IPS-NIHi7 (cell line): ENCODE measurements at regions not wholly inside any gene's neighbourhood (a gene's known extent, or its start where the extent isn't known, plus 50 kb on each side); places are given as distances from the start of the nearest gene placed in this dataset.

Source experiments
- DNase-seq: peaks from one replicate; pipeline ENCODE4 v3.0.0; 2012; ENCODE audit warnings: mixed read lengths; ENCODE audit errors: extremely low spot score

DNA sequence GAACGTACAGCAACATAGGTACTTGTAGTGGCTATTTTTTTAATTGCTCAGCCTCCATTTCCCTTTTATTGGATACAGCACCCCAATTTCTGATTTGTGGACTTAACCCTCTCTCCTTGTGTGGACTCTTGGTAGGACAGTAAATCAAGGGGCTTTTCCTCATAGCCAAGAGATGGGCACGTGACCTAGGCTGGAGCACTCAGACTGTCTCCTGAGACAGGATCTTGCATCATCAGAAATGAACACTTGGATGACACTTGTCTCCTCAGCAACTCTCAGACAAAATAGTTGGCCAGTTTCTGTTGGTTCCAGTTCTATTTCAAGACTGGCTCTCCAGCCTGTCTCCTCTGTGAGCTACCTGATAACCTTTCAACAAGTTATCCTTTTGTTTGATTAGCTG is 112.9 kb upstream of the ZNF678 start:
- no peak for DNase-seq

DNA sequence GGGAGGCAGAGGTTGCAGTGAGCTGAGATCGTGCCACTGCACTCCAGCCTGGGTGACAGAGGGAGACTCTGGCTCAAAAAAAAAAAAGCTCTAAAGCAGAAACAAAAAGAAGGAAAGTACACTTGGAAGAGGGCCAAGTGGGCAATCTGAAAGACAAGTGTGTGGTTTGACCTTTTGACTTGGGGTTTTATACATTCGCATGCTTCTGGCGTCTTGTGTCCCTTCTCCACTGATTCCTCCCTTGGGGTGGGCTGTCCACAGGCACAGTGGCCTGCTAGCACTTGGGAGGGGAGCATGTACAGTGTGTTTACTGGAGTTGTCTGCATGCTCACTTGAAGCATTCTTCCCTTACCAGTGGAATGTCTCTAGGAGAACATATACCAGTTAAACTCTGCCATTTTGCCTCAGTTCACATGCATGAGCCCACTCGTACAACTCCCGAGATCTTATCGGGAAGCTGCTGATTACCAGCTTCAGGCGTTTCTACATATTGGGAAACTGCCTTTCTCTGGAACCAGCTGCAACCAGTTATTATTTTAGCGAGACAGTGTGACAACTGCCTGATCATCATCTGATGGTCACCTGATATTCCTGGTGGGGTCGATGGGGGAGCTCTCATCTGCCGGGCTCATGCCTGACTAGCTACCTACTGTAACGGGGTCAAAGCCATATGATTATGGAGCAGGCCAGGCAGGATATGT is 113.5 kb upstream of the ZNF678 start:
- no peak for DNase-seq

GRCh38 chr1:227449051-227449450 is 114.3 kb upstream of the ZNF678 start:
- peak; percentile 79 for DNase-seq

- DNase-seq, result peak; percentile 52
Observed at GRCh38 chr1:227447531-227447990, 115.8 kb upstream of the ZNF678 start.

DNA sequence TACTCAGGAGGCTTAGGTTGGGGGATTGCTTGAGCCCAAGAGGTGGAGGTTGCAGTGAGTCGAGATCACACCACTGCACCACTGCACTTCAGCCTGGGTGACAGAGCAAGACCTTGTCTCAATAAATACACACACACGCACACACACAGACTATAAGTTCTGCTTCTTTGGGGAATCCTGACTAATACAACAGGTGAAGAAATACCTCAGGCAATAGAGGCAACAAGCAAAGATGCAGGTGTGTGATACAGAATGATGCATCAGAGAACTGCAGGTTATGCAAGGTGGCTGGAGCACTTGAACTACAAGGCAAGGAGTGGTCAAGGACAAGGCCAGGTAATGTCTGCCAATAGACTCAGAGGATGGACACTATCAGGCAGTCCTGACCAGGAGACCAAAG is 117.6 kb upstream of the ZNF678 start:
- no peak for DNase-seq

- no peak for DNase-seq
Observed at GRCh38 chr1:227445092-227445674, 118.2 kb upstream of the ZNF678 start.

GRCh38 chr1:227440182-227440581 is 121.9 kb upstream of the CDC42BPA start:
- no peak for DNase-seq

DNA sequence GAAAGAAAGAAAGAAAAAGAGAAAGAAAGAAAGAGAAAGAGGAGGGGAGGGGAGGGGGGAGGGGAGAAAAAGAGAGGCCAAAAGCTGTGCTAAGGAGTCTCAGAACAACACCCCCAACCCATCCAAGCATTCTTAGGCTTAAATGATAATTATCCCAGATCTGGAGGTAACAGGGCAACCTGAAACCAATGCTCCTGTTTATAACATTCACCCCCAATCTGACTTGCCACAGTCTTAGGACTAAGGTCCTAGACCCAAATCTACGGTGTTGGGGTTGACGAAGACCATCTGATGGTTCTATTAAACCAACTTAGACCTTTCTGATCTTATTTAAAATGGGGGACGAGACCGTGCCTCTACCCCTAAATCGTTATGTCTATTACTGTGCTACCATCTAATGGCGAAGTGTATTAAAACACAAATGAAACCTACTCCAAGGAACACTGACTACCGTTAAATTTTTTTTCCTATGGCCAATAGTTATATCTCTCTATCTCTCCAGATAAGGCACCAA is 119.3 kb upstream of the CDC42BPA start:
- DNase-seq, result peak; percentile 62

- DNase-seq, result no peak
Observed at GRCh38 chr1:227434808-227435444, 116.6 kb upstream of the CDC42BPA start.

DNA sequence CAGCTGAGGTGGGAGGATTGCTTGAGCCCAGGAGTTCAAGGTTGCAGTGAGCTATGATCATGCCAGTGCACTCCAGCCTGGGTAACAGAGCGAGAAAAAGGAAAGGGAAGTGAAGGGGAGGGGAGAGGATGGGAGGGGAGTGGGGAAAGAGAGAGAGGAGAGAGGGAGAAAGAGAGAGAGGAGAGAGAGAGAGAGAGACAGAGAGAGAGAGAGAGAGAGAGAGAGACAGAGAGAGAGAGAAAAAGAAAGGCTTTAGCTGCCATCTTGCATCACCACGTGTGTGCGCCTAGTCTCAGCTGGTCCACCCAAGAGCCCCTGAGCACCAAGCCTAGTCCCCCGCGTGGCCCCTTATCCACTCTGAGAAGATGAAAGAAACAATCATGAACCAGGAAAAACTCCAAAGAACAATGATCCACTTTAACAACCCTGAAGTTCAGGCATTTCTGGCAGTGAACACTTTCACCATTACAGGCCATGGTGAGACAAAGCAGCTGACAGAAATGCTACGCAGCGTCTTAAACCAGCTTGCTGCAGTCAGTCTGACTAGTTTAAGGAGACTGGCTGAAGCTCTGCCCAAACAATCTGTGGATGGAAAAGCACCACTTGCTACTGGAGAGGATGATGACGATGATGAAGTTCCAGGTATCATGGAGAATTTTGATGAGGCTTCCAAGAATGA is 115.5 kb upstream of the CDC42BPA start:
- no peak for DNase-seq

DNA sequence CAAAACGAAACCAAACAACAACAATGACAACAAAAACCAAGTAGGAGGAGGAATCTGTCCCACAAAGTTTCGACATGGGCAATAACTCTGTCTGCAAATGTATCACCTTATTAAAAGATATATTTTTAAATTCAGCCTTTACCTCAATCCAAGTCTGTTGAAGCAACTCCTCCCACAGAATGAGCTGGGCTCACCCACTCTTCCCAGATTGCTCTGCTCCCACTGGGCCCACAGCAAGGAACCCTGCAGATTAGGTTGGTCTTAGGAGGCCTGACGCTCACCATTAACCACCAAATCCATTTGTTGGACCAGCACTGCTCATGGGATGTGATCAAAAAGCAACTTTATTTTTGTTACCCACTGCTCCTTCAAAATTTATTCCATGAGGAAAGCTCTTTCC is 114.7 kb upstream of the CDC42BPA start:
- no peak for DNase-seq

DNA sequence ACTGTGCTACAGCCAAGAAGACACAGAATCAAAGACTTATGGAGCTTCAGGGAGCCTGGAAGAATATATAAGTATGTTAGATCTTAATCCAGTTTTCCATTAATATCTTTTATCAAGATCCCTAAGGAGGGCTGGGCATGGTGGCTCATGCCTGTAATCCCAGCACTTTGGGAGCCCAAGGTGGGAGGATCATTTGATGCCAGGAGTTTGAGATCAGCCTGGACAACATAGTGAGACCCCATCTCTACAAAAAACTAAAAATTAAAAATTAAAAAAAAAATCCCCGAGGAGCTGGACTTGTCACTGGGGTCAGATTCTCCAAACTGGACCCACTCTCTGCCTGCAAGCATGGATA is 113.9 kb upstream of the CDC42BPA start:
- DNase-seq, result no peak

DNA sequence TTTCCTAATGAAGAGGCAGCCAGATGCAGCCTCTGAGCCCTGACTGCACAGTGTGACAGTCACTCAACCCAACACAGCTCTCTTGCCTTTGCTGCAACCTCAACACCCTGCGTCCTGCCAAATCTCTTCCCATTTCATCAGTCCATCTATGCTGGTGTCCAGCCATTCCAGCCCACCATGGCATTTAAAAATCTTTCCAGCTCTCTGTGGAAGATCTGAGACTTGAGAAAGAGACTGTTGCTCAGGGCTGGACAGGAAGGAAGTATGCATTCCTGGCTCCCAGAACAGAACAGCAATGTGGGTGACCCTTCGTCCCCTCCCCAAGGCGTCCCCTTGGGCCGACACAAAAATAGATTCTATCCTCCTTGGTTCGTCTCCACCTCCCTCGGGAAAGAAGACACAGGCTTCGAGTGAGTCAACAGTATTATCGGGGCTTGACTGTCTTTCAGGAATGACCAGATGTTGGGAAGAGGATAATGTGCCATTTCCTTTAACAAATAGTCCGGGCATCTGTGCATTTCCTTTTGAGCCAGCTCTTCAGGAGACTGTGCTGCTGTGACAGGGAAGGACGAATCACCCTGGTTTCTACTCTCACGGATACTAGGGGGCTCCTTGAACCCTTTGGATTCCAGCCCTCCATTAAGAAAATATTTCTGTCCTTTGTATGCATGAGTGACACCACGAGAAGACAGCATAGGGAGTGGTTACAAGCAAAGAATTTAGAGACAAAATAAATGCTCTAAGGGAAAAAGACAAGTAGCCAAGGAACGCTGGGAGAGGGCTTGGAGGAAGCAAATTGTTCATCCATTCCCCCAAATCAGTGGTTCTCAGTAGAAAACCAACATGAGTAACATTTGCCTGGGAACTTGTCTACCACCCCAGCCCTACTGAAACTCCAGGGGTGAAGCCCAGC is 111.4 kb upstream of the CDC42BPA start:
- DNase-seq, result no peak

DNA sequence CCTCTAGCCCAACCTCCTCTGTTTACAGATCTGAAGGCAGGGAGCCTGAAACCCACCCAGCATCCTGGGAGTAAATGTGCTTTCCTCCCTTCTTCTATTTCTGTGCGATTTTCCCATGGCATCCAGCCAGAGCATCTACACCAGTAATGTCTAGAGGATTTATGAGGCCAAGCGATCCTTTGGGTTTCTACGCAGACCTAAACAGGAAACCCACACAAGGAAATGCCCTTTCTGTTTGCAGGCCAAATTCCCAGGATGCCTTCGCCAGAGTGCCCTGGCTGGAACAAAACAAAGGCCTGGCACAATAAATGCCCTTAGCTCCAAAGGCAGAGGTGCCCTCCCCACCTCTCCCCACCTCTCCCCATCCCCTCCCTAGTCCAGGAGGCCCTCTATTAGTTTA is 110.5 kb upstream of the CDC42BPA start:
- DNase-seq, result no peak

DNA sequence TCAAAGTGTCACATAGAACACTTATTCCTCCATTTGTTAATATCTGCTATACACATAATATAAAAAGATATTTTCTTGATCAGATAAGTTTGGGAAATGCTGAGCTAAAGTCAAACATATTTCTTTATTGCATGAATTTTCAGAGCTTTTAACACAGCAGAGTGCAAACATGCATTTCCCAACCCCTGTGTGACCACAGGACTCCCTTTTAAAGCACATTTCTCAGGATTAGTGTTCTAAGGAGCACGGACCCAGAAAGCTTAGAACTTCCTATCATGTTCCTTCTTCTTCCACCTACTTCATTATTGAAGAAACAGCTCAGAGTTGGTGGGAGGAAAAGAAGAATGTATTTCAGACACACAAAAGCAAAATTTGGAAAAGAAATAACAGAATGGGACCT is 109.1 kb upstream of the CDC42BPA start:
- no peak for DNase-seq

DNA sequence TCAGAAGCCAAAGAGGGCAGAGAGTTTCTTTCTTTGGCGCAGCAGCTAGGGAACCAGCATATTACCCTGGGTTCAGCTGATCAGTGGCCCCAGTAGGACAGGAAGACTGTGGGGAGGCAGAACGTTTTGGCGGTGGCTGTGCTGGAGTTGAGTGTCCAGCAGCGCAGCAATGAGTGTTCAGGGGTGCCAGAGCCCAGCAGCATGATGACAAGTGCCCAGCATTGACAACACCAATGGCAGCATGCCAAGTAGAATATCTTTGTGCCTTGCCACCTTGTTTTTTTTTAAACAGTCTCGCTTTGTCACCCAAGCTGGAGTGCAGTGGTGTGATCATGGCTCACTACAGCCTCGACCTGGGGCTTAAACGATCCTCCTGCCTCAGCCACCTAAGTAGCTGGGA is 106.7 kb upstream of the CDC42BPA start:
- DNase-seq, result no peak

- no peak for DNase-seq
Observed at GRCh38 chr1:227424159-227424680, 105.9 kb upstream of the CDC42BPA start.

- DNase-seq, result no peak
Observed at GRCh38 chr1:227422581-227422980, 104.3 kb upstream of the CDC42BPA start.

GRCh38 chr1:227420147-227420546 is 101.9 kb upstream of the CDC42BPA start:
- no peak for DNase-seq

GRCh38 chr1:227417756-227418480 is 99.6 kb upstream of the CDC42BPA start:
- no peak for DNase-seq
